A549 (cell line): ENCODE measurements at regions not wholly inside any gene's neighbourhood (a gene's known extent, or its start where the extent isn't known, plus 50 kb on each side); places are given as distances from the start of the nearest gene placed in this dataset.

ENCODE experiments used
- CEBPB ChIP-seq, 2 experiments: fragments of >200 bp in 1 of 2; sonication (Bioruptor Twin) in 1 of 2; formaldehyde crosslinking in 1 of 2; IDR thresholded peaks; 2 replicates each; pipeline ENCODE4 v1.6.1; 2012 to 2016
- CTCF ChIP-seq: fragments of >200 bp; sonication (Bioruptor Twin); formaldehyde crosslinking; IDR thresholded peaks from 3 replicates; pipeline ENCODE4 v1.5.1; 2016
- MAZ ChIP-seq: fragments of 150-350 bp; IDR thresholded peaks from 2 replicates; pipeline ENCODE4 v1.6.1; 2014; ENCODE audit warnings: antibody characterized with exemption, low read depth, low read length, borderline replicate concordance
- POLR2A ChIP-seq: IDR thresholded peaks from 2 replicates; pipeline ENCODE4 v1.6.1; 2012; ENCODE audit warnings: mild to moderate bottlenecking, low read length

- TF ChIP-seq MAZ (no peak), CEBPB (IDR thresholded peaks at IDR 0.05) (no peak), CTCF (no peak), POLR2A (no peak)
Observed at GRCh38 chr1:57615956-57616355, 192.1 kb upstream of the DAB1 start.
